Spleen (tissue), 11 donors: ENCODE measurements at regions not wholly inside any gene's neighbourhood (a gene's known extent, or its start where the extent isn't known, plus 50 kb on each side); places are given as distances from the start of the nearest gene placed in this dataset.

Experiments used
- DNase-seq: peaks from one replicate; pipeline ENCODE4 v3.0.0-alpha.2; 2020
- H3K27ac ChIP-seq, 8 donors: fragments of 200-600 bp; sonication (generic) in 7 of 8; 1 replicate in 4 of 8; 2 replicates in 4 of 8; pipeline versions ENCODE4 v1.5.0 to v1.8.0; 2016 to 2021; ENCODE audit warnings: inconsistent platforms in 4 of 8, mild to moderate bottlenecking in 4 of 8, moderate library complexity in 1 of 8
- H3K27me3 ChIP-seq, 7 donors: fragments of 200-600 bp; sonication (generic) in 6 of 7; replicated peaks in 1 of 7; 1 replicate in 4 of 7; 2 replicates in 3 of 7; pipeline versions ENCODE4 v1.5.0 to v1.8.0; 2016 to 2021; ENCODE audit warnings: inconsistent platforms in 3 of 7, mild to moderate bottlenecking in 1 of 7
- H3K36me3 ChIP-seq, 6 donors: fragments of 200-600 bp; sonication (generic) in 5 of 6; 1 replicate in 4 of 6; 2 replicates in 2 of 6; pipeline versions ENCODE4 v1.5.0 to v1.8.0; 2016 to 2021; ENCODE audit warnings: inconsistent platforms in 2 of 6
- H3K4me1 ChIP-seq, 6 donors: fragments of 200-600 bp; sonication (generic) in 5 of 6; 1 replicate in 3 of 6; 2 replicates in 3 of 6; pipeline versions ENCODE4 v1.5.0 to v1.8.0; 2016 to 2021; ENCODE audit warnings: inconsistent platforms in 3 of 6
- H3K4me3 ChIP-seq, 8 donors: fragments of 200-600 bp; sonication (generic) in 7 of 8; 1 replicate in 4 of 8; 2 replicates in 4 of 8; pipeline versions ENCODE4 v1.5.0 to v1.8.0; 2016 to 2021; ENCODE audit warnings: inconsistent platforms in 4 of 8, mild to moderate bottlenecking in 4 of 8, moderate library complexity in 2 of 8
- H3K9me3 ChIP-seq, 8 donors: fragments of 200-600 bp; sonication (generic) in 7 of 8; 1 replicate in 4 of 8; 2 replicates in 4 of 8; pipeline versions ENCODE4 v1.5.0 to v1.8.0; 2016 to 2021; ENCODE audit warnings: inconsistent platforms in 4 of 8
- CTCF ChIP-seq, 11 experiments: fragments of 200-600 bp in 7 of 11; fragments of 450-650 bp in 4 of 11; sonication (generic) in 4 of 11; IDR thresholded peaks in 8 of 11; conservative IDR thresholded peaks in 3 of 11; 1 replicate in 7 of 11; 2 replicates in 4 of 11; pipeline versions ENCODE4 v1.4.0 to v1.8.0; 2016 to 2021; ENCODE audit warnings: antibody characterized with exemption in 11 of 11, inconsistent platforms in 4 of 11, mild to moderate bottlenecking in 1 of 11
- POLR2A ChIP-seq, 3 donors: fragments of 450-650 bp; IDR thresholded peaks; one replicate each; pipeline ENCODE4 v1.5.1; 2017; ENCODE audit warnings: antibody characterized with exemption in 3 of 3, mild to moderate bottlenecking in 1 of 3
- POLR2AphosphoS5 ChIP-seq, 3 donors: sonication (generic); formaldehyde crosslinking; IDR thresholded peaks; one replicate each; pipeline ENCODE4 v1.5.1; 2017; ENCODE audit warnings: antibody characterized with exemption in 3 of 3
- WGBS, 5 donors: extraction: QIAGEN DNeasy Blood & Tissue Kit in 3 of 5; methylation state at CpG; one replicate each; pipeline versions ENCODE4 v1.1.5 to v1.1.7; 2013 to 2018; 5-methylcytosine and 5-hydroxymethylcytosine counted together
- intact Hi-C: fragments of 100-400 bp; cut with DNase I; formaldehyde crosslinking; loops from one replicate; pipeline ENCODE4 v1.15.0; 2023; ENCODE audit warnings: low total_unique reads
- donor health status: healthy with polysubstance abuse.
- donor health status: DM: no; HTN: no; CAD: no; lungs with moderate emphysema.
- donor health status: DM: no; HTN: no; CAD: no.
- donor health status: Bipolar disorder and iron deficiency.
- donor health status: healthy.
- donor health status: DM: no; HTN: no; CAD: no.
- donor health status: DM: yes; HTN: yes; CAD: no.

GRCh38 chr6:156526081-156526480 lies 251.1 kb upstream of the ARID1B start:
- Histone ChIP-seq H3K9me3 (no peaks in the 10 kb centered on the region), H3K36me3 (no peaks in the 10 kb centered on the region), H3K27me3 (no peaks in the 10 kb centered on the region), H3K4me3 (no peak overlapping the region), H3K27ac (no peak overlapping the region), H3K4me1 (no peaks in the 10 kb centered on the region)
- TF ChIP-seq CTCF (IDR thresholded peaks at IDR 0.05 in 8 of 11, conservative IDR thresholded peaks at IDR 0.05 in 3 of 11): no peak
- TF ChIP-seq POLR2AphosphoS5 (IDR thresholded peaks at IDR 0.05): no peak
- no peak for TF ChIP-seq POLR2A (IDR thresholded peaks at IDR 0.05)
- DNase-seq: no peak
- WGBS, 5 donors: 81 to 89% (median 87%) methylated on average over 7 of the region's 7 CpGs
- intact Hi-C loops: no loop called here

- Histone ChIP-seq H3K27ac (no peak overlapping the region), H3K9me3 (peaks cover 0 to 3% (median 0%) of the 10 kb centered on the region in 8 donors), H3K4me1 (no peaks in the 10 kb centered on the region), H3K27me3 (no peaks in the 10 kb centered on the region), H3K36me3 (no peaks in the 10 kb centered on the region), H3K4me3 (no peak overlapping the region)
- DNase-seq: no peak
- WGBS, 5 donors: 85 to 95% (median 91%) methylated on average over 6 of the region's 6 CpGs
- TF ChIP-seq POLR2AphosphoS5 (IDR thresholded peaks at IDR 0.05): no peak
- no peak for TF ChIP-seq POLR2A (IDR thresholded peaks at IDR 0.05)
- no peak for TF ChIP-seq CTCF (IDR thresholded peaks at IDR 0.05 in 8 of 11, conservative IDR thresholded peaks at IDR 0.05 in 3 of 11)
- intact Hi-C loops: no loop called here
Observed at GRCh38 chr6:156525541-156525940, 251.6 kb upstream of the ARID1B start.

- H3K4me3 ChIP-seq: no peak overlapping the region
- no peak for DNase-seq
- TF ChIP-seq POLR2AphosphoS5 (IDR thresholded peaks at IDR 0.05) (no peak), POLR2A (IDR thresholded peaks at IDR 0.05) (no peak), CTCF (IDR thresholded peaks at IDR 0.05 in 8 of 11, conservative IDR thresholded peaks at IDR 0.05 in 3 of 11) (no peak)
- intact Hi-C loops: no loop called here
- peaks cover 0 to 7% (median 0%) of the 10 kb centered on the region in 6 donors for H3K4me1 ChIP-seq
- no peaks in the 10 kb centered on the region for H3K27me3 ChIP-seq
- no peak overlapping the region for H3K27ac ChIP-seq
- peaks cover 0 to 18% (median 12%) of the 10 kb centered on the region in 8 donors for H3K9me3 ChIP-seq
- WGBS, 5 donors: 64 to 76% (median 73%) methylated on average over 2 of the region's 2 CpGs
- H3K36me3 ChIP-seq: no peaks in the 10 kb centered on the region
Observed at GRCh38 chr6:156519940-156520339, 257.2 kb upstream of the ARID1B start.

DNA sequence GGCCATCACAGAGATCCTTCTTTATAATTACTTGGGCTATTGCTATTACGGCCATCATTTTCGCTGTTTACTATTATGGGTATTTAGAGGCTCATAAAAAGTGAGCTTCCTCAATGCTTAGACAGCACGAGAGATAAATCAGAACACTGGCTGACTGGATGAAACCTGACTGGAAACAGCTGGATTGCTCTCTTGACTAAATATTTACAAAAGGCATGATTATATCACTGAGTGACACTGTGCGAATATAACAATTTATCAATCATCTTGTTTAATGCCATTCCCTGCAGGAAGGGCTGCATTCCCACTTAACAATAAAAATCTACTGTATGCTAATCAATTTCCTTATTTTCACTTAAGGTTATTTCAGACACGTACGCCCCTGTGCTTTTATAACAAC lies 260.1 kb upstream of the ARID1B start:
- Histone ChIP-seq H3K4me3 (no peak overlapping the region), H3K36me3 (no peaks in the 10 kb centered on the region), H3K27me3 (no peaks in the 10 kb centered on the region), H3K9me3 (peaks cover 0 to 18% (median 12%) of the 10 kb centered on the region in 8 donors), H3K27ac (no peak overlapping the region), H3K4me1 (peaks cover 0 to 7% (median 0%) of the 10 kb centered on the region in 6 donors)
- WGBS, 5 donors: 87 to 94% (median 87%) methylated on average over 6 of the region's 6 CpGs
- no peak for TF ChIP-seq POLR2AphosphoS5 (IDR thresholded peaks at IDR 0.05)
- DNase-seq: no peak
- intact Hi-C loops: no loop called here

GRCh38 chr6:156515242-156515641 lies 261.9 kb upstream of the ARID1B start:
- WGBS, 5 donors: 15 to 24% (median 23%) methylated on average over 4 of the region's 4 CpGs
- Histone ChIP-seq H3K36me3 (no peaks in the 10 kb centered on the region), H3K4me1 (peaks cover 0 to 7% (median 0%) of the 10 kb centered on the region in 6 donors), H3K27ac (no peak overlapping the region), H3K27me3 (no peaks in the 10 kb centered on the region), H3K9me3 (peaks cover 0 to 14% (median 10%) of the 10 kb centered on the region in 8 donors), H3K4me3 (no peak overlapping the region)
- no peak for DNase-seq
- intact Hi-C loops: no loop called here
- TF ChIP-seq POLR2A (IDR thresholded peaks at IDR 0.05) (no peak), POLR2AphosphoS5 (IDR thresholded peaks at IDR 0.05) (no peak), CTCF (IDR thresholded peaks at IDR 0.05 in 8 of 11, conservative IDR thresholded peaks at IDR 0.05 in 3 of 11) (no peak)
